RKO (cell line): ENCODE measurements at regions not wholly inside any gene's neighbourhood (a gene's known extent, or its start where the extent isn't known, plus 50 kb on each side); places are given as distances from the start of the nearest gene placed in this dataset.

Experiments used
- DNase-seq: peaks from one replicate; pipeline ENCODE4 v3.0.0-alpha.2; 2016; ENCODE audit warnings: low spot score

GRCh38 chr10:128813574-128813973 lies 653.5 kb upstream of the MGMT start:
- no peak for DNase-seq

DNA sequence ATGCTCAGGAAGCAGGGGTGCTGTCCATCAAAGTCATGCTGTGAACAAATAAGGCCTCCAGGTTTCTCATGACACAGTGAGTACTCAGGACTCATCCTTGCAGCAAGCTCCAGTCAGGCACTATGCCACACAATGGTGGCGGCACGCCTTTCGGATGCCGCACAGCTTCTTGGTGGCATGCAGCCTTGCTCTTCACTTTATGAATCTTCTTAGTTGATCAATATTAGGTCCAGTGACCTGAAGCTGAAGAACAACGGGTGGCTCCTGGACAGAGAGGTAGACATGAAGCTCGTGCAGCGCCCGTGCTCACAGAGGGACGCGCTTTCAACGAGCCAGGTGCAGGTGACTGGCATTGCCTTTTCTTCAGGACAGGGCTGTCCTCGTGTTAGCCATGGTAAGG lies 653.0 kb upstream of the MGMT start:
- DNase-seq: no peak

DNA sequence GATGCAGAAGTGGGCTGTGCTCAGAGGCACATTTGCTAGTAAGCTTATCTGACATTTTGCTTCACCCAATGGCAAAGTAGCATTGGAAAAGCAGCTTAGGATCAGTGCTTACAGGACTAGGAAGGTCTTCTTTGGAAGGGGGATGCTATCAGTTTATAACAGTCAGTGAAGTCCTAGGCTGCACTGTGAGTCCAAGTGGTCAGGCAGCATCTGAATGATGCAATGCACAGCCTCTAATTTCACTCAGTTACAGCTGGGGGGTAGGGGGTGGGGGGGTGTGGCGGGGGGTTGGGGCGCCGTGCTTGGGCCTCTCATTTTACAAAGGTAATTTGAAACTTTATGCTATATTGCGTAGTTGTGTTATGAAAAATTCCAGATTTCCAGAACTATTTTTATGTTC lies 652.3 kb upstream of the MGMT start:
- DNase-seq: no peak

DNA sequence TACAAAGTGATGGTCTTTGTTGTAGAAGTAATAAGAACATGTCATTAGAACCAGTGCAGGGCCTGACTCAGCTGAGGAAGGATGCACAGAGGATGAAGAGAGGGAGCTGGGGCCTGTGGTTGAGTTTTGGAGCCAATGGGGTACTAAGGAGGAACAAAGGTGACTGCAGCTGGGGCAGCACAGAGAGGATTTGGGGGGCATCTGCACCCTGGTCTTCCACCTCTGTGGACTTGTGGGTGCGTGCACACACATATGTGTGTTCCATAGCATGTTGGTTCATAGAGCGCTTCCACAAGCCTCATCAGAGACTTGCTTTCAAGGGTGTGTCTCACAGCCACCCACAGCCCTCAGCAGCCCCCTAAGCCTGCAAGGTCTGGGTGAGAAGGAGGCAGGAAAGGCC lies 650.3 kb upstream of the MGMT start:
- no peak for DNase-seq

DNA sequence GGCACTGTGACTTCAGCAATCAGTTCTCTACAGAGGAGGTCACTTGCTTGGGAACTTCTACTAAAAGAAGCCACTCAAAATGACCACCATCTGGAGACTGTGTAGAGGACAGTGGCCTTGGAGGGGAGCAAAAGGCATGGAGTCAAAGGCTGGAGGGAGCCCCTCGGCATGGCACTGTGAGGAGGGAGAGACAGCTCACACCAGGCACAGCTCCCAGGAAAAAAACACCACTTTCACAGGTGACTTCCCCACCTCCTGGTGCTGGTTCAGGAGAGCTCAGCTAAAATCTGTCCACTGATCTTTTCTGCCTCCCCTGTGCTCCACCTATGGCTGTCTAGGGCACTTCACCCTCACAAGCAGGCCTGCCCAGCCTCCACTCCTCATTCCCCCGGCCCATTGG lies 649.4 kb upstream of the MGMT start:
- DNase-seq: no peak

DNA sequence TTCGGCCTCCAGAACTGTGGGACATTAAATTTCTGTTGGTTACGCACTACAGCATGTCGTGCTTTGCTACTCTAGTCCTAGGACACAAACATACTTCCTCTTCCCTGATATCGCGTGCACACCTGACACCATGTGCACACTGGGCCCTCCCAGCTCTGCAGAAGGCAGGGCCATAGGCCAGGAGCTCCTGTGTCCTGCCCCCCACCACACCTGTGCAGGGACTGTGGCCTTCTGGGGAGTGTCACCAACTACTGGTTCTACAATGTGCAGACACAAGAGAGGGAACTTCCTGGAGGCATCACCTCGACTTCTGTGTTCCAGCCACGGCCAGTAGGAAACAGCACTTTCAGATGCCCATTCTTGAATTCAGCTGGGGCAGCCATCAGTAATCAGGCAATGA lies 646.4 kb upstream of the MGMT start:
- DNase-seq: no peak

GRCh38 chr10:128823201-128823600 lies 643.8 kb upstream of the MGMT start:
- no peak for DNase-seq

DNA sequence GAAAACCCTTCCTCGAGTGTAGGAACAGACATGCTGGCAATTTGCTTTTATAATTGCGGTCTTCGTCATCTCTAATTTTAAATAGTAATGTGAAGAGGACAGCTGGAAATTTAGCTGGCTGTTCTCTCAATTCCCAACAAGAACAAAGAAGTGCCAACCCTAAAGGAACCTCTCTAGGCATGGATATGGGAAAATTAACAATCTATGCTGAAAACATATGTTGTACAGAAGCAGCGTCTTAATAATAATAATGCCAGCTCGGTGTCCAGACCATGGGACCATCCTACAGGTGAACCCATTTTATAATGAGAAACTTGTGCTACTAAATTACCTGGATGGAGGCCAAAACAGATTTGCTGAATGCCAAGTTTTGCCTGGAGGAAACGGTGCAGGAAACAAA lies 641.4 kb upstream of the MGMT start:
- DNase-seq: no peak

- DNase-seq: no peak
Measured at GRCh38 chr10:128833671-128834070, 633.4 kb upstream of the MGMT start.

- DNase-seq: no peak
Measured at GRCh38 chr10:128835361-128835760, 631.7 kb upstream of the MGMT start.

- DNase-seq: no peak
Measured at GRCh38 chr10:128837478-128837877, 629.6 kb upstream of the MGMT start.

DNA sequence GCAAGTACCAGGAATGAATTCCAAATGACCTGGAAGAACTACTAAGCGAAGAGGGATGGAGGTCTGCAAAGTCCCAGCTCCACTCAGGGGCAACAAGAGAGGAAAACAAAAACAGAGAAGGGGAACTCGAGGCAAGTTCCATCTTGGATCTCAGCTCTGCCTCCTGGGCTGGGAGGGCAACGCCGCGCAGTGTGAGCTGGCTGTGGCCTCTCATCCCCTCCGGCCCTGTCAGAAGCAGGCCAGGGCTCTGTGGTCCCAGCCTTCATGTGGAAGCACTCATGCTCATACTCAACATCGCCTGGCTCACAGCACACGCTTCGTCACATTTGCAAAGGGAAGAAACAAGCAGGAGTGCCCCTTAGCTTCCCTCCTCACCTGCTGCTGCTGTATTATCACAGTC lies 627.9 kb upstream of the MGMT start:
- DNase-seq: no peak

DNA sequence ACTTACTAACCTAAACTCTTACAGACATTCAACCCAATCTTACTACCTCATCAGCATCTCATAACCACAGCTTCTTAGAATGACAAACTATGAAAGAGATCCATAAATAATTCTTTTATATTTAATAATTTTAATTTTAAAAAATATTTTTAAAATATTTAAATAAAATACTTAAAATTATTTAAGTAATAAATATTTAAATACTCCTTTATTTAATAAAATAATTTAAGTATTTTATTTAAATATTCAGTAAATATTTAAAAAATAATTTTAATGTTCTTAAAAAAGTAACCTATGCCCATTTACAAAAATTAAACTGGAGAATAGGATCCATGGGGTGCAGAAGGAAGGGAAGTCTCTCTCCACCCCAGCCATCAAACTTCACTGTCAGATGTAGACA lies 627.3 kb upstream of the MGMT start:
- no peak for DNase-seq

DNA sequence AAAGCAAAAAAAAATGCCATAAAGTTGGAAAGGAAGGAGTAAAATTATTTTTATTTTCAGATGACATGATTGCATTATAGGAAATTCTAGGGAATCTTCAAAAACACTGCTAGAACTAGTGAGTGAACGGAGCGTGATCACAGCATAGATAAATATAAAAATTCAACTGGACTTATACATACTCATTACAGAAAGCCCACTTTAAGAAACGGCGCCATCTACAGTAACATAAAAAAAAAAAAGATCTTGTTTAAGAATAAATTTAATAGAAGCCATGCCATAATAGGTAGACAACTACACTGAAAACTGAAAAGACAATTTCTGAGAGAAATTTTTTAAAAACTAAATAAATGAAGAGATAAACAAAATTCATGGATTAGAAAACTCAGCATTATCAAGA lies 623.1 kb upstream of the MGMT start:
- DNase-seq: peak; percentile 48

DNA sequence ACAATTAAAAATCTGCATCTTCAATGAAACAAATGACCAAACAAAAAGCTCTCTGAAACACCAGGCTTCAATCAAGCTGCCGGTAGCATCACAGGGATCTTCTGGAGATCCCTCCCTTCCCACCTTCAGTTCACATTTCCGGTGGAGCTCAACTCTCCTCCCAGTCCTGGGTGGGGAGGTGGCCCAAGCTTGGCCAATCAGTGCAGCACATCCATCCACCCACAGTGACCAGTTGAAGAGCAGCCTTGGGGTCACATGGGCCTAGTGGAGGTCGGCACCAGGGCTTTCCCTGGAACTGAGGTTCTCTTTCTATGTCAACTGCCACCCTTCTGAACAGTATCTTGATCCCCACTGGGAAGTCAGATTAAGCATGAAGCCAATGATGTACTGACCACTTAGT lies 620.1 kb upstream of the MGMT start:
- DNase-seq: no peak

- DNase-seq: no peak
Measured at GRCh38 chr10:128848810-128849209, 618.2 kb upstream of the MGMT start.

DNA sequence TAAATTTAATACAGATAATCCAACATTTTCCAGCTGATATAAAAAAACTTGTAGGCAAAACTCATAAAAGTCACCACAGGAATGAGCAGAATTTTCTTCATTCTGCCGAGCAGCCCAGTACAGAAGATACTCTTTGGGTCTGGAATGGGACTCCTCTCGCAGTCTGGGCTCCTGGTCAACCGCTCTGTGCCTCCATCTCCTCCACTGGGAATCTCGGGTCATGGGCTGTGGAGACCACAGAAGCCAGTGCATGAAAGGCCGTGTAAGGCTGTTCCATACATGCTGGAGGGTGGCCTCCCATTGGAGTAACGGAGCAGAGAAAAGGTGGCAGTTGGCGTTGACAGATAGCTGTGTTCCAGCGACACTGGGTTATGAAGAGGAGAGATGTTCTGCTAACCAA lies 616.4 kb upstream of the MGMT start:
- no peak for DNase-seq

- no peak for DNase-seq
Measured at GRCh38 chr10:128851281-128851680, 615.8 kb upstream of the MGMT start.

DNA sequence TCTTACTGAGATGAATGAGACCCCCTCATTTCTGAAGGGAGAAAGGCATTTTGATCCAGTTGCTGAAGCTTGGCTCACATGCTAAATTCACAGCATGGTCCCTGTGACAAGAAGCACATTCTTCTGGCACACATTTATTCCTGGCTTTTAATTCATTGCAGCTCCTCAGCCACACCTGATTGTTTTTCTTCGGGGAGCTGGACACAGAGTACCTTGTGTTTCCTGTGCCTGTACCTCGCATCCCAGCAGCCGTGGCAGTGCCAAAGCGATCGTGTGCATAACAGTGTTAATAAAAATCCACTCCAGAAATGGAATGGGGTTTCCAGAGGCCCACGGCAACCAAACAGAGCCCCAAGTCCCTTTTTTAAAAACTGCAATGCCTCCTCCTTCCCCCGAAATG lies 615.3 kb upstream of the MGMT start:
- no peak for DNase-seq

DNA sequence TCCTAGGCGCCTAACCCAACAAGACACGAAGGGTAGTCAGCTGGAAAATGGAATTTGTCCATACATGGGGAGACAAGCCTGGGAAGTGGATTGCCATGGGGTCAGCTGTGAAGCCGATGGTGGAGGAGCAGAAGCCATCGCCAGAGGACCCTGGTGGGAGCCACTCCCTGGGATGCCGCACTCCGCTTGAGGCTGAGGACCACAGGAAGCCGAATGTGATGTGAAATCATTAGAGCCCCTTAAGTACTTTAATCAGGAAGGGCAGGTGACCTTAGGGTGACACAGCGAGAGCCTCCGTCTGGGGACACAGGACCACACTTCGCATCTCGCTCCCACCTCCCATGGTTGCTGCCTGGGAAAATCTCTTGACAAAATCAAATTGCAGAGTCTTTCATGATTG lies 614.6 kb upstream of the MGMT start:
- DNase-seq: no peak

DNA sequence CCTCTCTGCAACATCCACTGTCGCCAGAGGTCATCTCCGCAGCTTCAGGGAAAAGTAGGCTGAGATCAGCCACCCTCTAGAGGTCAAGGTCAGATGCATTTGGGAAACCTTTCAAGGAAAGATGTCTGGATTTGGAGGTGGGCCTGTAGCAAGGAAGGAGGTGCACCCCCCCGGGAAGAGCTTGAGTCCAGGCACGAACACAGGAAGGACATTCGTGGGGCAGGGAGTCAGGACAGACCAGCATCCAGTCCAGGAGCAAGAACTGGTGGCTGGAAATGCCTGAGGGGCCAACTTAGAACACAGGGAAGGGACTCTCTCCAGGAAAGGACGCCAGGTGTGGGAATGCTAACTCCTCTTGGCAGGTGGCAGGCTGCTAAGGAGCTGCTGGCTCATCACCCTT lies 614.1 kb upstream of the MGMT start:
- DNase-seq: no peak

DNA sequence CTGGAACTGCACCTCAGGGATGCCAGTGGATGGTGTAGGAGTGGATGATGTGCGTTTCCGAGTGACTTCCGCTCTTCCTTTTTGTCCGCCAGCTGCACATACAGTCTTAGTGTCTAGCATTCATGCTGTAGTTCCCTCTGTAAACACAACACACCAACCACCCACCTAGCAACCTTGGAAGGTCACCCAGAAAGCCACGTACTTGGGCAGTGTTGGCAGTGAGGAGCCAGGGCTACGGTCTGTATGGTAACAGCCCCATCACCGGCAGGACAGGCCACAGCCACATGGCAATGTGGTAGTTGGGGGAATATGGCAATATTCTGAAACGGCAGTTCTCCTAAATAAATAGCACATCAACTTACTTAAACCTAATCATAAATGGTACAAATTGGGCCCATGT lies 613.5 kb upstream of the MGMT start:
- DNase-seq: no peak

- DNase-seq: no peak
Measured at GRCh38 chr10:128854204-128854603, 612.8 kb upstream of the MGMT start.

DNA sequence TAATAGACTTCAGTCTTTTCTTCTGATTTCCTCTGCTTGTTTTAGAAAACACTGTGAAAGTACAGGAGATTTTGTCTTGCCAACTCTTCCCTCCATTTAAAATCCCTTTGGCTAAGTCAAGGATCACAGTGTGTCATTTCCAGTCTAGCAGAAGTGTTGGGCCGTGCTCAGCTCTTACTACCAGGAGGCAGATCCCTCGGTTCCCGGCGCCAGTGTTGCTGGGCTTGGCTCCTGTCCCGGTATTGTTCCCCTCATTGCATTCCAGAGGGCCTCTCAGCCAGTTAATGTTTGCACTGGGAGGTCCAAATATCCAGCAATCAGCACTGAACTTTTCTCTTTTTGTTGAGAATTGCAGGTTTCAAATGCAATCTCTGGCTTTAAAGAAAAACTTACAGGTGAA lies 612.1 kb upstream of the MGMT start:
- no peak for DNase-seq

- no peak for DNase-seq
Measured at GRCh38 chr10:128855618-128856428, 611.2 kb upstream of the MGMT start.
